Hematopoietic multipotent progenitor cell treated with erythropoietin and hydrocortisone succinate and interleukin-3 and kit ligand, for 8 days (in vitro differentiated cells): ENCODE measurements at regions not wholly inside any gene's neighbourhood (a gene's known extent, or its start where the extent isn't known, plus 50 kb on each side); places are given as distances from the start of the nearest gene placed in this dataset.
"Not testable (repeated sequence)": the region's sequence is repeated elsewhere in the genome, so short reads cannot be mapped to it uniquely, and the experiment has no call there.

ENCODE experiments used
- DNase-seq: peaks from one replicate; pipeline ENCODE4 v3.0.0-alpha.2; 2015

- not testable (repeated sequence) for DNase-seq
These were observed 69.5 kb downstream of the MDH2 start for GRCh38 chr7:76117306-76117991.

DNA sequence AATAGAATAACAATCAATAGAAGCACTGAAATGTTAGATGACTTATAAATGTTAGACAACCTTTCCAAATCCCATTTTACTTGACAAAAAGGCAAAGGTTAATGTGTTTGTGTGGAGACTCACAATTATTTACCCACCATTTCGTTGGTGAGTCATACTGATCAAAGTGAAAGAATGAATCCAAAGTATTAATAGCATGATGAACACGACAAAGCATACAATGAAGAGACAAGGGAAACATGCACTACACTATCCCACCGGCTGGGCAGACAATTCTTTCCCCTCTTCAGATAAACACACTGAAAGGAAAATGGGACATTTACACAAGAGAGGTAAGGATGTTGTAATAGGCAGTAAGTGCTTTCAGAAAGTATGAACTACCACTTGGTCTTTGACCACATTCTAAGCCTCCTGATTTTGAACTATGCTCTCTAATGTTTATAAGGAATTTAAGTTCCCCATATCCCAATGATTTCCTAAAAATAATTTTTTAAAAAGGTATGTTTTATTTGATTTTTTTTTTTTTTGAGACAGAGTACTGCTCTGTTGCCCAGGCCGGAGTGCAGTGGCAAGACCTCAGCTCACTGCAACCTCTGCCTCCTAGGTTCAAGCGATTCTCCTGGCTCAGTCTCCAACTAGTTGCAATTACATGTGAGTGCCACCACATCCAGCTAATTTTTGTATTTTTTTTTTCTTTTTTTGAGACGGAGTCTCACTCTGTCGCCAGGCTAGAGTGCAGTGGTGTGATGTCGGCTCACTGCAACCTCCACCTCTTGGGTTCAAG, 70.5 kb downstream of the MDH2 start:
- not testable (repeated sequence) for DNase-seq

- no peak for DNase-seq
These were observed 73.1 kb downstream of the MDH2 start for GRCh38 chr7:76121044-76121443.

- DNase-seq = no peak
These were observed 74.8 kb downstream of the MDH2 start for GRCh38 chr7:76122516-76123239.

- no peak for DNase-seq
These were observed 75.4 kb downstream of the MDH2 start for GRCh38 chr7:76123316-76123715.

DNA sequence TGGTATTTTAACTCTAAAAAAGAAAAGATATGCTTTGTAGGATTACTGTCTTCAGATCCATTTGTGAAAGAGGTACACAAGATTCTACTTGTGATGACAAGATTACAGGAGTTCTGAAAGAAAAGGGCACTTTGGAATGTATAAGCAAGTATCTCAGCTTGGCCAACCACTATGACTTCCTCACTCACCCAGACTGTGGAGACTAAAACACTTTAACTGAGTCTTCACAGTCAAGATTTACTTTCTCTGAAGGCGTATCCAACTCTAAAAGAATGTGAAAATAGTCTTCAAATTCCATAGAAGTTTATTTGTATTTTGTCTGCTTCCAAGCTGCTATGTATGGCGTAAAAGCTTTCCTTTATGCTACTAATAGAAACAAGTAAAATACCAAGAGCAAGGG, 76.1 kb upstream of the SRRM3 start:
- no peak for DNase-seq

- no peak for DNase-seq
These were observed 75.1 kb upstream of the SRRM3 start for GRCh38 chr7:76126632-76127031.

- no peak for DNase-seq
These were observed 72.3 kb upstream of the SRRM3 start for GRCh38 chr7:76129366-76129765.

DNA sequence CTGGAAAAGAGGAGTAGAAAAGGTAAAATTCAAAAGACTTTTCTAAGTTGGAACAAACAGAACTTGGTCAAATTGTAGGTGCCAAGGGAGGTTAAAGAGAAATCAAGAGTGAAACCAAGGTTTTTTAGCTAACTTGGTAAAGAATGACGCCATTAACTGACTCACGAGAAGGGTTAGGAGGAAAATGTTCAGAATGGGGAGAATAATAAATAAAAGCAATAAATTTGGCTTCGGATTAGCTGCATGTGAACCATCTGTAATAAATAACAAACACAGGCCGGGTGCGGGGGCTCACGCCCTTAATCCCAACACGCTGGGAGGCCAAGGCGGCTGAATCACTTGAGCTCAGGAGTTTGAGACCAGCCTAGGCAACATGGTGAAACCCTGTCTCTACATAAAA, 71.9 kb upstream of the SRRM3 start:
- no peak for DNase-seq

- peak; percentile 14 for DNase-seq
These were observed 71.0 kb upstream of the SRRM3 start for GRCh38 chr7:76130661-76131060.

- not testable (repeated sequence) for DNase-seq
These were observed 69.8 kb upstream of the SRRM3 start for GRCh38 chr7:76131887-76132286.

DNA sequence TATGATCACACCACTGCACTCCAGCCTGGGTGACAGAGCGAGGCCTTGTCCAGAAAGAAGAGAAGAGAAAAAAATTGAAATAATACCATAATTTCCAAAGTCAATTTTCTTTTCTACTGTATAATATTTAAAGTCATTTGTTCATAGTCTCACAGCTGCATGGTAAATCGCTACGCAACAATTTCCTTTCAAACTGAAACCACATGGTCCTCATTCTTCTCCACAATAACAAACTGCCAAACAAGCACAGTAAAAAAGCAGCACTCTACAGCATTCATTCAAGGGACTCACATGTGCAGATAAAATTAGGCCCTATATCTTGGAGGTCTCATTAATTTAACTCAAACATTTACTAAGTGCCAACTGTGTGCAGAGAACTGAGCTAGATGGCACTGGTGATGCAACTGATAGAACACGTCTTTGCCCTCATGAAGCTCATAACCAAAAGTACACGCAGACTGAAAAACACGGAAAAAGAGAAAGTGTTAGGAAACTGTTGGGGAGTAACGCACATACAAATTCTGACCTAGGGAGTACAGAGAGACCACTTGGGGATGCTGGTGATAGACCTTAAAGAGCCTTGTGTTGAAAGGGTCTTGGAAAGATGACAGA, 68.4 kb upstream of the SRRM3 start:
- no peak for DNase-seq

GRCh38 chr7:76133839-76134238, 67.9 kb upstream of the SRRM3 start:
- DNase-seq = no peak

- not testable (repeated sequence) for DNase-seq
These were observed 66.4 kb upstream of the SRRM3 start for GRCh38 chr7:76135263-76135662.

GRCh38 chr7:76138577-76139313, 63.0 kb upstream of the SRRM3 start:
- peak; percentile 59 for DNase-seq

GRCh38 chr7:76139670-76140069, 62.0 kb upstream of the SRRM3 start:
- DNase-seq = peak; percentile 57

DNA sequence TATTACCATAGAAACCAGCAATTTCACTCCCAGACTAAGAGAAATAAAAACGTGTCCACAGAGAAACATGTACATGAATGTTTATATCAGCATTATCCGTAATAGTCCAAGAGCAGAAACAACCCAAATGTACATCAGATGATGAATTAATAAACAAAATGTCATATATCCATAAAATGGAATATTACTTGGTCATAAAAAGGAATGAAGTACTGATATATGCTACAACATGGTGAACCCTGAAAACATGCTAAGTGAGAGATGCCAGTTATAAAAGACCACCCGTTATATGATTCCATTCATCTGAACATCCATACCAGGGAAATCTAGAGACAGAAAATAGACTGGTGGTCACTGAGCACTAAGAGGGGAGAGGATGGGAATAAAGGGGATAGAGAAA, 61.4 kb upstream of the SRRM3 start:
- not testable (repeated sequence) for DNase-seq

DNA sequence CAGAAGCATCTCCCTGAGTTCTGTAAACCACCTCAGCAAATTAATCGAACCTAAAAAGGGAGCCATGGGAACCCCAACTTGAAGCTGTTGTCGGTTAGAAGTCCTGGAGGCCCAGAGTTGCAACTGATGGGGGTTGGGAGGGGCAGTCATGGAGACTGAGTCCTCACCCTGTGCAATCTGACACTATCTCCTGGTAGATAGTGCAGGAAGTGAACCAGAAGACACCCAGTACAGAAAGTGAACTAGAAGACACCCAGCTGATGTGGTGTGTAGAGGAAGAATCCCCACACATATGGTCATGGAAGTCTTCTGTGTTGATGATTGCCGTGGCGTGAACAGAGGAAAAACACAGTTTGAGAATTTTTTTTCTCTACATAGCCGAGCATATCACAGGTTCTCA, 58.8 kb upstream of the SRRM3 start:
- no peak for DNase-seq

- not testable (repeated sequence) for DNase-seq
These were observed 56.9 kb upstream of the SRRM3 start for GRCh38 chr7:76144664-76145270.

- DNase-seq = no peak
These were observed 55.3 kb upstream of the SRRM3 start for GRCh38 chr7:76146374-76146773.

GRCh38 chr7:76148947-76149346, 52.7 kb upstream of the SRRM3 start:
- not testable (repeated sequence) for DNase-seq
